RKO (cell line): ENCODE measurements at regions not wholly inside any gene's neighbourhood (a gene's known extent, or its start where the extent isn't known, plus 50 kb on each side); places are given as distances from the start of the nearest gene placed in this dataset.
A peak's percentile ranks its signal among the peaks of the same experiment; 100 is the strongest.

ENCODE experiments used
- DNase-seq: peaks from one replicate; pipeline ENCODE4 v3.0.0-alpha.2; 2016; ENCODE audit warnings: low spot score

DNA sequence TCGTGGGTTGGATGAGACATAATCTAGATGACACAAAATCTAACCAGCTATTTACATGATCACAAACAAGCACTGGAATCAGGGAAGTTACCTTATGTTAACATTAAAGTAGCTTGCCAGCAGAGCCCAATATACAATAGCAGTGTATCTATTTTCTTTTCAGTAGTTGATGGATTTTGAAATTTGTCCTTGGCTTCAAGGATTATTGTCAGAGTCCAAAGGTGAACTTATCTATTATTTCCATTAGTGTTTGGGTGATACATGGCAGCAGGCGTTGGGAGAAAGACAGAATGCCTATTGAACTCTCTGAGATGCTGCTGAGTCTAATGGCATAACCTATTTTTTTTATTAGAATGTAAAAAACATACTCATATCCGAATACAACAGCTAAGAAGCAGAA lies 223.2 kb upstream of the ACTBL2 start:
- no peak for DNase-seq

- DNase-seq = no peak
Observed at GRCh38 chr5:57703721-57704120, 221.1 kb upstream of the ACTBL2 start.

- no peak for DNase-seq
Observed at GRCh38 chr5:57700484-57700883, 217.9 kb upstream of the ACTBL2 start.

GRCh38 chr5:57700072-57700471 lies 217.5 kb upstream of the ACTBL2 start:
- DNase-seq = no peak

GRCh38 chr5:57698802-57699201 lies 216.2 kb upstream of the ACTBL2 start:
- DNase-seq = peak; percentile 7

DNA sequence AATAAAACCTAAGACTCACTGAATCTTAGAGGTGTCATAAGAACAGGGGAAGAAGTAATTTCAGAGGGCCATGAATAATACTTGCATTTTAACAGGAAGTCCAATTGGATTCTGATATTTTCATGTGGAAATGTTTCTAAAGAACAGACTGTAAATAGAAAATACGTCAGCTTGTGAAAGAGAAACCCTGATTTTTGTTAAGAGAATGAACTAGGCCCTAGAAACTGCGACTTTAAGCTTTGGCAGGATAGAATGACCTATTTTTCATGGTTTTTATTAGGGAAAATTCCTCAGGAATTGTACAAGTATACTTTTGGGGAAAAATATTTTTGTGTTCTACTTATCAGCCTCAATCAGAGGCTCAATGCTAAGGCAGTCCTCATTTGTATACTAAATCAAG lies 215.5 kb upstream of the ACTBL2 start:
- no peak for DNase-seq

DNA sequence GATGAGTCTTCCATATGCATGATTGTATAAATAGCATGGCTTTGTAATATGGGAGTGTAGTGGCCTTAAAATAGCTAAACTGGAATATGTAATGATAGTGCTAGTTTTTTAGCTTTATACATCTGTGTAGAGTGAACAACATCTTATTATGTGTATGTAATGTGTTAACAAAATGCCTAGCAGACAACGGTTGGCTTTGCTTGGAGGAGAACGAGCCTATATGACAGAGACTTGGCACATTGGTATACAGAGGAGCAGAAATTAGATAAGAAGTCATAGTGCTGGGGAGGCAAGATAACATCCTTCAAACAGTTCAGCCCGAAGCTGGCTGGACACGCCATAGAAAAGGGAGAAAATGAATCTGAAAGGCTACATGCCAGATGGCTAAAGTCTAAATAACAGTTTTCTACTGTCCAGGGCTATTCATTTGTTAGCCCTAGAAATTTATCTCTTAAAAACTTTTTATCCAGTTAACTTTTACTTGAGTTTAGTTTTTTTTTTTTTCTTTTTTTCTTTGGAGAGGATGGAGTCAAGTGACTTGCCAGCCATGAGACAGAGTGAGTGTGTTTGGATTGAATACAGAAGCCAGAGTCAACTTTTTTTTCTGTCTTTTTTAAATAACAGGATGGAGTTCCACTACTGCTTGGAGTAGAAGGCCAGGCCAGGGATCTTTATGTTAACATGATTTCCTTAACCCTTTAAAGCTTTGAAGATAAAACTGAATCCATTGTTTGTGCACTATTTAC lies 214.4 kb upstream of the ACTBL2 start:
- DNase-seq = no peak

- DNase-seq = no peak
Observed at GRCh38 chr5:57696389-57696769, 213.8 kb upstream of the ACTBL2 start.

- DNase-seq = no peak
Observed at GRCh38 chr5:57695706-57696388, 213.2 kb upstream of the ACTBL2 start.

DNA sequence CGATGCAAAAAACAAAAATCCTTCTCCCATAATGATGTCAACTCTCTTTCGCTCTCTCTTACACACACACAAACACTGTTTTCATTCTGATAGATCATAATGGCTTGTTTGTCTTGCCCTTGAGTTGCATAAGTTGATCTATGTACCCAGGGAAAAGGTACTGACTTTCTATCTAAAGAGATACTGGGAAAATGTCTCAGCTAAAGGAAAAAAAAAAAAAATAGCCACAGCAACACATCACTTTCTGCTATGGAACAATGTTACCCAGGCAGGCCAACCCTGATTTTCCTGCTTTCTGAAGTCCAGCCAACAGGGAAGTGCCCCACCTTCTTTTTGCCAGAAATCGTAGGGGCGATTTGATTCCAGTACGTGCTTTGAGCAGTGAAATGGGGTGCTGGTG lies 212.6 kb upstream of the ACTBL2 start:
- no peak for DNase-seq

GRCh38 chr5:57693488-57694305 lies 211.1 kb upstream of the ACTBL2 start:
- no peak for DNase-seq

DNA sequence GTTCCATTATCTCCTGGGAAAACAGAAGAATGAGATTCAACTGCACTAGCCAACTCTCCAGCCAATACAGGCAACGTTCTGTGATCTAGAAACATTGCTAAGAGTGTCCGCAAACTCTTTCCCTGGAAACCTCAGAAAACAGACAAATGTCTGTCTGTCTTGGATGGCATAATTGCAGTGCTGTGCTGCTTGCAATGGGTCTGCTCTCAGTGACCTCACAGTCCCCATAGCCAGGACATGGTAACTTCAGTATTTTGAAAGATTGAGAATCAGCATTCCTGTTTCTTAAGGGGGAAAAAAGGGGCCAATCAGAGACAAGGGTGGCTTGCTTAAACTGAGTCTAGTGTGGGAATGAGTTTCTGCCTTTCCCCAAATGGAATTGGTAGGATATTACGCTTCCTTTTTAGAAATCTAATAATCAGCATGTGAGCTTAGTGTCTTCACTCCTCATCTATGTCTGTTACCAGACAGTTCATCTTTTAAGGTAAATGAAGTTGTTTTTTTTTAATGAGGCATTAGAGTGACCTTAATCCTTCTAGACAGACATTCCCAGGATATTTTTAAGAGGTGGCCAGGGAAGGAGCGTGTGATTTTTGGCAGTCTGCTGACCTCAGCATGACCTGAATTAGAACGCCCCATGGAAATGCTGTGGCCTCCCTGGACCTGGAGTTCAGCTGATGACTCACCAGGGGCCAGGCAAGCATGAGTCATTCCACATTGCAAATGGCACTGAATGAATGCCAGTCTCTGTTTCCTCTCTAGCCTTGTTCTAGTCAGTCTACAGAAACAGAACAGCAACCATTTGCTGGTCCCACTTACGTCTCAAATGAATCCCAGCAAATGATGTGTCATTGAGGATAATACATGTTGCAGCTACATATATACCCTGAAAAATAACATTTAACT lies 210.2 kb upstream of the ACTBL2 start:
- DNase-seq = peak; percentile 89

DNA sequence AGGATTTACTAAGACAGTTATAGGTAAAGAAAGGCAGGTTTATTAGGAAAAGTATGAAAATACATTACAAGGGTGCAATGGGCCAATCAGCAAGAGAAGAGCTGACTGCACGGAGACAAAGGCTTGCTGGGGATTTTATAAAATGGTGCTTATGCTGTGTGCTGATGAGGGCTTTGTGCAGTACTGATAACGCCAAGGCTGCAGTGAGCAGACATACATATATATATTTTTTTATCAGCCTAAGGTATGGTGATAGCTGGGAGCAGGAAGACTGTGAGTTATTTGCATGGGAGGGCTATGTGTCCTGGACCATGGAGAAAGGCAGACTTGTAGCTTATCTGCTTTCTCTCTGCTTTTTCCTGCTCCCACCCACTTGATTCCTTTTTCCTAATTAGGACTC lies 208.1 kb upstream of the ACTBL2 start:
- DNase-seq = no peak

DNA sequence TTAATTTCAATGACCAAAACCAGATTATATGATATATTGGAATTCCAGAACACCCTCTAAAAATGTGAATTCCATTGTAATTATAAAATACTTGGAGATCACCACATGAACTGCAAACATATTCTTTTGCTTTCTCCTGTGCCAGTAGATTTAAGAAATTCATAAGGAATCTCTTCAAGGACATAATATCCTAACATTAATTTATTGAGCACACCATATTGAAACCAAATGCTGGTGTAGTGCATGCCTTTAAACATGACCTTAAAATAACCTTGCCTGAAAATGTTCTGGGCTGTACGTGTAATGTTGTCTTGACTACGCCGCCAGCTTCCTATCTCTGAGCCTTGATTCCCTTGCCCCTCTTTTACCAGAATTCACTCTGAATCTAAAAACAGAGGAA lies 205.0 kb upstream of the ACTBL2 start:
- DNase-seq = no peak

DNA sequence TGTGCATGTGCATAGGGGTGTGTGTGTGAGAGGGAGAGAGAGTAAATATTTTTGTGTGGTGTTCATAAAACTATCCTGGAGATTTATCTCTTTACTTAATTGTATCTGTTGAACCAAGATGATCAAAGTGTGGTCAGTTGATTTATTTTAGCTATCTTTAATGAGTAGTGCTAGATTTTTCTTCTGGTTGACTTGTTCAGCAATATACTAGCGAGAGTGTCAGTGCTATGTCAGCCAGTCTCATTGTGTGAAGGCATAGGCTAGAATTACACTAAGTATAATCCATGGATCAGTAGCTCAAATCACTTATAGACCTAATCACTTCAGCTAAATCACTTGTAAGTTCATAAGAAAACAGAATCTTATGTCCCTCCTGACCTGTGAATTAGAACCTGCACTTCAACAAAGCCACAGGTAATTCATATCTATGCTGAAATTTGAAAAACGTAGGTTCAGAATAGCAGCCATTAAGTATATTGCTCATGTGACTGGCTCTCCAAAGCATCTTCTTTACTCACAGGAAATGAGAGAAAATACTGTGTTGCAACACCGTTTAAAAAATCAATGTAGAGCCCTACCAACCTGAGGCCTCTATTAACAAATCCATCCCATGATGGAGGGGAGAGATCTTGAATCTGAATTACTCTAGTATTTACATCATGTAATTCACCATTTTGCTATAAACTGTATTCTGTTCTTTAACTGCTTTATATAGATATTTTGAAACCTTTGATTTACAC lies 203.1 kb upstream of the ACTBL2 start:
- no peak for DNase-seq

GRCh38 chr5:57684299-57684702 lies 201.7 kb upstream of the ACTBL2 start:
- no peak for DNase-seq

DNA sequence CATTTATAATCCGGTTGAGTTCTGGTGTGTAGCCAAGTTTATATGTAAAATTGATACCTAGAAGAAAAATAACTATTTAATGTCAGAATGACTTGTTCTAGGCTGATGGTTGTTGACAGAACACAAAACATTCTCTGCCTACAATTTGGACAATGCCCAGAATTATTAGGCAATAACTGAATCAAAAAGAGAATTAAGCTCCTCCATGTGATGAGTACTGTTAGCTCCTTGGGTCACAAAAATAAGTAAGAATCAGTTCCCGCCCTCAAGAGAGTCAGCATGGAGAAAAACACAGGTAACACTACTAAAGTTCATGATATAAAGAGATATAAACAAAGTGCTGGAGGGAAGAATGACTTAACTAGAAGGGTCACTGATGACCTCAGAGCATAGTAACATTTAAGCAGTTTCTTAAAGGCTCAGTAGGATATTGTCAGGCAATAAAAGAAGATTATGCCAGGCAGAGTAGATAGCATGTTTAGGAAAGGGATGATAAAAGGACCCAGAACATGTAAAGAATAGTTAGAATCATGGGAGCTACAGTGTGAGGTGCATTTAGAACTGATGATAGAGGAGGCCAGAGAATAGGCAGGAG lies 200.5 kb upstream of the ACTBL2 start:
- no peak for DNase-seq

- no peak for DNase-seq
Observed at GRCh38 chr5:57681942-57682341, 199.3 kb upstream of the ACTBL2 start.

DNA sequence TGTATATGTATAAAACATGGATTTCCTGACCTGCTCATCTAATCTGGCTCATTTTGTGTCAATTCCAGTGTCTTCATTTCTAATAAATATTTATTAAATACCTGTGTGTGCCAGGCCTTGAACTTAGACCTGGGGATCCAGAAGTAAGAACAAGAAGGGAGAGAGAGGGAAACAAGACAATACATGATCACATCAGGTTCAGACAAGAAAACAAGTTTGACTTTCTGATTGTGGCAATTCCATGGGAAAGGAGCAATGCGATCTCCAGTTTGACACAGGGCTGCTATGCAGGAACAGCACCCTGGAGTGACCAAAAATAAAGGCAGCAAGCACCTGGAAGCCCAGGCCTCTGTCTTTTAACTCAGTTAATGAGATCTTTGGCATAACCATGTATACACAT lies 198.1 kb upstream of the ACTBL2 start:
- no peak for DNase-seq

- no peak for DNase-seq
Observed at GRCh38 chr5:57677235-57677634, 194.6 kb upstream of the ACTBL2 start.
